MM.1S (cell line): ENCODE measurements at regions not wholly inside any gene's neighbourhood (a gene's known extent, or its start where the extent isn't known, plus 50 kb on each side); places are given as distances from the start of the nearest gene placed in this dataset.

Experiments
- EZH2 ChIP-seq: fragments of 300-600 bp; sonication (generic); optimal IDR thresholded peaks from 2 replicates; pipeline ENCODE3; 2017; ENCODE audit warnings: low read depth, mild to moderate bottlenecking, antibody characterized with exemption, low read length, mixed read lengths
- EZH2phosphoT487 ChIP-seq: fragments of 300-600 bp; sonication (generic); IDR thresholded peaks from 2 replicates; pipeline ENCODE4 v1.6.1; 2018; ENCODE audit warnings: antibody characterized with exemption, low read length

DNA sequence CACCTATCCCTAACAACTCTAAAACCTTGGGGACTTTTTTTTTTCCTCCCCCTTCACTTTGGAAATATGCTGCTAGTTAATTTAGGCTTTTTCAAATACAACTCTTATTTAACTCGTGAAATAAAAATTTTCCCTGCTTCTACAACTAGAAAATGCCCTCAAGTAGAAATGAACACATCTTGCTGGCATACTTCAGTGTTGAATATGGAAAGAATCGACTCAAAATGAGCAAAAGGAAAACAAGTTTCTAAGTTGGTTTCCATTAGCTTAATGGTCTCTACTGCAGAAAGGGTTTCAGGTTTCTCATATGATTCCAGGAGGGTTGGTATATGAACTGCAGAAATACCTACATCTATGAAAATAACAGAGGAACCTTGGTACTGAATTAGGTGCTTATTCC, 118.3 kb upstream of the TMTC1 start:
- TF ChIP-seq EZH2phosphoT487 (no peak), EZH2 (no peak)
